ENCODE measurements at regions not wholly inside any gene's neighbourhood (a gene's known extent, or its start where the extent isn't known, plus 50 kb on each side); places are given as distances from the start of the nearest gene placed in this dataset.

DNA sequence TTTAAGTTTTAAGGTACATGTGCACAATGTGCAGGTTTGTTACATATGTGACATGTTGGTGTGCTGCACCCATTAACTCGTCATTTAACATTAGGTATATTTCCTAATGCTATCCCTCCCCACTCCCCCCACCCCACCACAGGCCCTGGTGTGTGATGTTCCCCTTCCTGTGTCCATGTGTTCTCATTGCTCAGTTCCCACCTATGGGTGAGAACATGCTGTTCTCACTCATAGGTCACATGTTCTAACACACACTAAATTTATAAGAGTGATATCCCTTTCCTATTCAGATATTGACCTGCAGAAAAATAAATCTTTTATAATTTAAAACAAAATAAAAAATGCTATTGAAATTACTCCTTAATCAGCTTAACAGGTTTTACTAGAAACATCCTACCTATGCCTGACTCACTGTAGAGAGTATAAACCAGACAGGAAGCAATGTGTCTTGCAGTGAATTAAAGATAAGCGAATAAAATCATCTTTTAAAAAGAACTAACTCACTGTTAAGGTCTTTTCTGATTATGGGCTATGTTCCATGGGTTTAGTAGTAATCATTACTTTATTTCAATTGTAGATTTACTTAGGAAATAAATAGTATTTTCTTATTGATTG, 82.0 kb upstream of the DPH5 start:
- Histone ChIP-seq H3K4me1 (ENCODE audit: insufficient read depth) (peaks cover 11% of the 10 kb centered on the region; the same call in 1 of the 2 replicates), H3K36me3 (ENCODE audit: low read depth) (no peaks in the 10 kb centered on the region), H3K79me2 (ENCODE audit: insufficient read depth) (no peaks in the 10 kb centered on the region), H3F3A (ENCODE audit: insufficient read depth) (no peaks in the 10 kb centered on the region), H2AFZ (no peak overlapping the region), H3K27ac (no peak overlapping the region), H3K9me3 (ENCODE audit: low read depth) (no peaks in the 10 kb centered on the region), H3K4me3 (no peak overlapping the region), H3K9ac (no peak overlapping the region), H4K20me1 (ENCODE audit: insufficient read depth) (no peaks in the 10 kb centered on the region), H3K27me3 (replicated peaks; ENCODE audit: insufficient read depth) (no peaks in the 10 kb centered on the region), H3K4me2 (ENCODE audit: unreplicated experiment) (no peak overlapping the region), H3K9me2 (ENCODE audit: insufficient read depth) (no peaks in the 10 kb centered on the region)
- TF ChIP-seq EZH2phosphoT487 (IDR thresholded peaks at IDR 0.05; ENCODE audit: insufficient read depth, low read depth) (no peak), EZH2 (IDR thresholded peaks at IDR 0.05; ENCODE audit: insufficient read depth, poor library complexity, severe bottlenecking) (no peak)
- in situ Hi-C loops (cut with MboI), result no loop called here
- WGBS, 2 experiments (ENCODE audit: low coverage in 1 of 2, low lambda C conversion rate in 2 of 2, missing lambda C conversion rate in 2 of 2), result 77 to 82% methylated on average over 2 of the region's 2 CpGs
- DNase-seq, result no peak

DNA sequence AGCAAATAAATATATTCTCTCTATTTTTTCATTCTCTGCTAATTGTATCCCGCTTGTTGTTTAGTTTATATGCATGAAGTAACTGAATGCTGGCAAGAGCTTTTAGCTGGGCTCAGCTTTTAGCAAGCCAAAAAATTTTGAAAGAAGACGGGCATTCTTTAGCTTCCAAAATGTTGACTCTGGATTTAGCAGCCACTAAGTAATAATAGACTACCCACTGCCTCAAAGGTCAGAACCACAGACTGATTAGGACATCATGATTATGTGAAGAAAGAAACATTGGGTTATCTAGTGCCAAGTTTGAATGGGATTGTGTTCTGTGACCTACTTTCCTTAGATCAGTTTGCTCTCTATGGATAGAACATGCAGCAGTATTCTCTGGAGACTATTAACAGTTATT, 80.3 kb upstream of the DPH5 start:
- no peaks in the 10 kb centered on the region for H3K36me3 ChIP-seq (ENCODE audit: low read depth)
- H3K9ac ChIP-seq, result no peak overlapping the region
- H3K4me2 ChIP-seq (ENCODE audit: unreplicated experiment), result no peak overlapping the region
- 27 to 34% methylated on average over 2 of the region's 2 CpGs for WGBS, 2 experiments (ENCODE audit: low coverage in 1 of 2, low lambda C conversion rate in 2 of 2, missing lambda C conversion rate in 2 of 2)
- 0 out of 2 replicates have a peak, but pooled peaks cover 3% of the 10 kb centered on the region for H3F3A ChIP-seq (ENCODE audit: insufficient read depth)
- no peak overlapping the region for H3K4me3 ChIP-seq
- no peaks in the 10 kb centered on the region for H3K9me2 ChIP-seq (ENCODE audit: insufficient read depth)
- peak; percentile 57 for DNase-seq
- H4K20me1 ChIP-seq (ENCODE audit: insufficient read depth), result no peaks in the 10 kb centered on the region
- peaks cover 18% of the 10 kb centered on the region for H3K4me1 ChIP-seq (ENCODE audit: insufficient read depth)
- H3K79me2 ChIP-seq (ENCODE audit: insufficient read depth), result no peaks in the 10 kb centered on the region
- no peak overlapping the region for H3K27ac ChIP-seq
- 0 out of 2 replicates have a peak, but pooled peaks have one; percentile 23 for TF ChIP-seq EZH2phosphoT487 (IDR thresholded peaks at IDR 0.05; ENCODE audit: insufficient read depth, low read depth)
- TF ChIP-seq EZH2 (IDR thresholded peaks at IDR 0.05; ENCODE audit: insufficient read depth, poor library complexity, severe bottlenecking), result no peak
- in situ Hi-C loops (cut with MboI), result no loop called here
- H2AFZ ChIP-seq, result no peak overlapping the region
- no peaks in the 10 kb centered on the region for H3K27me3 ChIP-seq (replicated peaks; ENCODE audit: insufficient read depth)
- no peaks in the 10 kb centered on the region for H3K9me3 ChIP-seq (ENCODE audit: low read depth)

- DNase-seq, result no peak
- H3K27ac ChIP-seq, result no peak overlapping the region
- no peaks in the 10 kb centered on the region for H3K27me3 ChIP-seq (replicated peaks; ENCODE audit: insufficient read depth)
- H3K36me3 ChIP-seq (ENCODE audit: low read depth), result no peaks in the 10 kb centered on the region
- no peak overlapping the region for H3K9ac ChIP-seq
- in situ Hi-C loops (cut with MboI), result no loop called here
- H4K20me1 ChIP-seq (ENCODE audit: insufficient read depth), result no peaks in the 10 kb centered on the region
- 45 to 47% methylated on average over 2 of the region's 2 CpGs for WGBS, 2 experiments (ENCODE audit: low coverage in 1 of 2, low lambda C conversion rate in 2 of 2, missing lambda C conversion rate in 2 of 2)
- no peaks in the 10 kb centered on the region for H3K79me2 ChIP-seq (ENCODE audit: insufficient read depth)
- H3F3A ChIP-seq (ENCODE audit: insufficient read depth), result 0 out of 2 replicates have a peak, but pooled peaks cover 3% of the 10 kb centered on the region
- H2AFZ ChIP-seq, result no peak overlapping the region
- no peak for TF ChIP-seq EZH2phosphoT487 (IDR thresholded peaks at IDR 0.05; ENCODE audit: insufficient read depth, low read depth)
- no peak for TF ChIP-seq EZH2 (IDR thresholded peaks at IDR 0.05; ENCODE audit: insufficient read depth, poor library complexity, severe bottlenecking)
- no peak overlapping the region for H3K4me2 ChIP-seq (ENCODE audit: unreplicated experiment)
- H3K9me2 ChIP-seq (ENCODE audit: insufficient read depth), result no peaks in the 10 kb centered on the region
- peaks cover 18% of the 10 kb centered on the region for H3K4me1 ChIP-seq (ENCODE audit: insufficient read depth)
- H3K4me3 ChIP-seq, result no peak overlapping the region
- no peaks in the 10 kb centered on the region for H3K9me3 ChIP-seq (ENCODE audit: low read depth)
These were observed 77.0 kb upstream of the DPH5 start for GRCh38 chr1:101102426-101103156.

DNA sequence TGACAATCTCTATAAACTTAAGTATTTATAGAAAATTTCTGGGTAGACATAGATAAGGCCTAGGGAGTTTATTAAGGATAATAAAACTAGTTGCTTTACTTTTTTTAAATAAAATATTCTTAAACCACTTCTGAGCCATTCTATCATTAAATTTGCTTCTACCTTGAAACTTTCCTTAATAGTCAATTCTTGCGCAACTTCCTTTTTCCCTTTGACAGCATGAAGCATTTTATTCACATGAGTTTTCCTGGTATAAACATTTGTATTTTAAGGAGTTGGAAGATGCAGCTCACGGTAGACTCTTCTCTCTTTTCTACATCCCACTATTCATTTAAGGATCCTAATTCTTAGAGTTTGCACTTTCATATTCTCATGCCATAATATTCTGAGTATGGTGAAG, 75.8 kb upstream of the DPH5 start:
- in situ Hi-C loops (cut with MboI), result no loop called here
- H3K27ac ChIP-seq, result no peak overlapping the region
- H3K9ac ChIP-seq, result no peak overlapping the region
- peaks cover 18% of the 10 kb centered on the region for H3K4me1 ChIP-seq (ENCODE audit: insufficient read depth)
- H3K36me3 ChIP-seq (ENCODE audit: low read depth), result no peaks in the 10 kb centered on the region
- no peak overlapping the region for H2AFZ ChIP-seq
- H3K4me3 ChIP-seq, result no peak overlapping the region
- H4K20me1 ChIP-seq (ENCODE audit: insufficient read depth), result no peaks in the 10 kb centered on the region
- no peaks in the 10 kb centered on the region for H3K79me2 ChIP-seq (ENCODE audit: insufficient read depth)
- no peak overlapping the region for H3K4me2 ChIP-seq (ENCODE audit: unreplicated experiment)
- peak; percentile 52 for DNase-seq
- no peaks in the 10 kb centered on the region for H3K9me2 ChIP-seq (ENCODE audit: insufficient read depth)
- 74 to 78% methylated on average over 2 of the region's 2 CpGs for WGBS, 2 experiments (ENCODE audit: low coverage in 1 of 2, low lambda C conversion rate in 2 of 2, missing lambda C conversion rate in 2 of 2)
- 0 out of 2 replicates have a peak, but pooled peaks cover 3% of the 10 kb centered on the region for H3F3A ChIP-seq (ENCODE audit: insufficient read depth)
- no peaks in the 10 kb centered on the region for H3K27me3 ChIP-seq (replicated peaks; ENCODE audit: insufficient read depth)
- TF ChIP-seq EZH2phosphoT487 (IDR thresholded peaks at IDR 0.05; ENCODE audit: insufficient read depth, low read depth) (no peak), EZH2 (IDR thresholded peaks at IDR 0.05; ENCODE audit: insufficient read depth, poor library complexity, severe bottlenecking) (no peak)
- no peaks in the 10 kb centered on the region for H3K9me3 ChIP-seq (ENCODE audit: low read depth)

All from GM23248 (cell line).